ENCODE measurements at regions not wholly inside any gene's neighbourhood (a gene's known extent, or its start where the extent isn't known, plus 50 kb on each side); places are given as distances from the start of the nearest gene placed in this dataset.
A peak's percentile ranks its signal among the peaks of the same experiment; 100 is the strongest.

DNA sequence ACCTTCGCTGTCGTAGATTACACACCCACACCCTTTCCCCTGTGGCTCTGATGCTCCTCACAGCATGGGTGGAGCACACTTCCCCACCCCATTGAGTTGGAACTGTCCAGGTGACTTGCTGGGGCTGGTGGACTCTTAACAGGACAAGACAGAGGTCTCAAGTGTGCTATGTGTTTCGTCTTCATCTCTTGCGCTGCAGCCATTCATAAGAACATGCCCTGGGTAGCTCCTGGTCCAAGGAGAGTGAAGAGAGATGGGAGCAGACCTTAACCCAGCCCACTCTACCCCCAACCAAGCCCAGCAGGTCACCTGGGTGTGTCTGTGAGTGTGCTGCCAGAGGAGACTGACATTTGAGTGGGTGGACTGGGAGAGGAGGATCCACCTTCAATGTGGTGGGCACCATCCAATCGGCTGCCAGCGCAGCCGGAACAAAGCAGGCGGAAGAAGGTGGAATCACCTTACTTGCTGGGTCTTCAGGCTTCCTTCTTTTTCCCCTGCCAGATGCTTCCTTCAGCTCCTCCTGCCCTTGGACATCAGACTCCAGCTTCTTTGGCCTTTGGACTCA lies 112.4 kb downstream of the HTR5A start:
- no peak for DNase-seq

GRCh38 chr7:155183655-155184054 lies 113.5 kb downstream of the HTR5A start:
- DNase-seq = no peak

DNA sequence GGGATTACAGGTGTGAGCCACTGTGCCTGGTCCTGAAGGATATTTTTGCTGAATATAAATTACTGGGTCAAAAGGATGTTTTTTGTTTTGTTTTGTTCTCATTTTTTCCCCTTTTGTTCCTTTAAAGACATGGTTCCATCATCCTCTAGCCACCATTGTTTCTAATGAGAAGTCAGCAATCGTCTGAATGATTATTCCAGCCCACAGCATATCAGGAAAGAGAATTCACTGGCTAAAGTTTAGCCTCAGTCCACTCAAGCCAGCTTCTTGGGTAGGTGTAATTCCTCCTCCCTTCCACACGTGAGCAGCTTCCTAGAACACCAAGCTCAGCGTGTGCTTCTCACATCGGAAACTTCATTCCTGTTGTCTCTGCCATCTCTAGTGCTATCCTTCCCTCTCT lies 112.8 kb upstream of the INSIG1 start:
- no peak for DNase-seq

DNA sequence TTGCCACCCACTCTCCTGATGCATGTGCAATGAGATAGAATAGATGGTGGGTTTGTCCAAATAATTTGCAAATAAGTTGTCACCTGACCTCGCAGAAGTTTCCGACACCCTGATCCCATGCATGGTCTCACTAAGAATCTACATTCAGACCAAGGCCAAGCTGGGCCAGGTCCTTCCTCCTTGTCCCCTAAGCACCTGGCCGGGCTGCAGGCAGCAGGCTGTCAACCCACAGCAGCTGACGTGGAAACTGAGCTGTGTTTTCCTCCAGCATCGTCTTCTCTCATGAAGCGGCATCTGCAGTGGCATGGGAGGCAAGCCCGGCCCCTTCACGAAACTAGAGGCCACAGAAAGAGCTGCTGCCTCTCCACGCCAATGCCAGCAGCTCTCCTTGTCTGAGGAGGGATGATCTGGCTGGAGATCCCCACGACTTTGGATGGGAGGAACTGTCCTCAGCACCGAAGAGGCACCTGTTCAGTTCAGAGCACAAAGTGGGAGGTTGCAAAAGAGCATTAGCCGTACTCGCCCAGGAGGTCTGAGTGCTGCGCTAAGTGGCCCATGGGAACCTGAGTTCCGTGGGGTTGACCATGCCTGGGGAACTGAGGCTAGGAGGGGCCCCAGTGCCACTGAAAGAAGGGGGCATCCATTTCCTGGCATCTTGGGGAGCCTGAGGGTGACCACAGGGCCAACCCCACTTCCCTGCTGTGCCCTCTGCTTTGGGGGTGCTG lies 110.5 kb upstream of the INSIG1 start:
- DNase-seq = no peak

DNA sequence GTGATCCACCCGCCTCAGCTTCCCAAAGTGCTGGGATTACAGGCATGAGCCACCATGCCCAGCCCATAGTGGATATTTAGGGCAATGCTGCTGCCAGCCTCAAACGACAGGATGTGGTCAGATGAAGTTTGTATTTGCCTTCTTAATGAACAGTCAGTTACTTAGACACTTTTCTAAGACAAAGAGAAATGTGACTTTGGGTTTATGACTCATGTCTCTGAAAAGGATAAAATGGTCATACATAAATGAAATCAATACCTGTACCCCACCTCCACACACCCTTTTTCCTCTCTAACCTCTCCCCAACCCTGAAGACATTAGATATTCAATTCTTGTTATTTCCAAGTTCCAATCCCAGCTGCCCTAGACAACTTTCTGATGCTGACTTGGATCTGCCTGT lies 109.3 kb upstream of the INSIG1 start:
- no peak for DNase-seq

DNA sequence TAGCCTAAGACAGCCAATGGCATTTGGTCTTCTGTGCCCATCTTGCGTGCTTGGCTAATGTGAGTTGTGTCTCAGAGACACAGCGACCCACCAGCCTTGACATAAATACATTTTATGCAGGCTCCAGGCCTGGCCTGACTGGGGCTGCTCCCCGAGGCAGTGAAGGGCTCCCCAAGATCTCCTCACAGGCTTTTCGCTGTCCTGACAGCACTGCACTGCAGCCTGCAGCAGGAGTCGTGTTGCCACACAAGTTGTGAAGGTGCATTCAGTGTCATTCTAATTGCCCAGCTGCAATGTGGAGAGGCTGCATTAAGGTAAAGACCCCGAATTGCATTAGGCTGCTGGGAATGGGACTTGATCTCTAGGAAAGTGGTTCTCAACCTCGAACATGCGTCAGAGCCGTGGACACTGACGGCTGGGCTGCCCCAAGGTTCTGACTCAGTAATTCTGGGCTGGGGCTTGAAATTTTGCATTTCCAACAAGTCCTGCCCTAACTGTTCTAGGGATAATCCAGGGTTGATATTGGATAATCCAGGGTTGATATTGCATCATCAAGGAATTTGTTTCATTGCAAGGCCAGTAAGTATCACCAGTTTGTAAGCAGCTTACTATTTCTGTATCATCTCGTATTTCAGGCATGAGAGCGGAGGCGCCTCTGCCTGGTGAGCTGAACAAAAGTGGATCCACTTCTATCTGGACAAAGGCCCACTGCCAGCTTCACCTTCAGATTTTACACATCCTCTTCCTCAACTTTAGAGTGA lies 108.7 kb upstream of the INSIG1 start:
- DNase-seq = no peak

GRCh38 chr7:155189590-155189989 lies 108.1 kb upstream of the INSIG1 start:
- DNase-seq = no peak

GRCh38 chr7:155190688-155191087 lies 107.0 kb upstream of the INSIG1 start:
- peak; percentile 41 for DNase-seq

- no peak for DNase-seq
Observed at GRCh38 chr7:155191137-155191536, 106.5 kb upstream of the INSIG1 start.

DNA sequence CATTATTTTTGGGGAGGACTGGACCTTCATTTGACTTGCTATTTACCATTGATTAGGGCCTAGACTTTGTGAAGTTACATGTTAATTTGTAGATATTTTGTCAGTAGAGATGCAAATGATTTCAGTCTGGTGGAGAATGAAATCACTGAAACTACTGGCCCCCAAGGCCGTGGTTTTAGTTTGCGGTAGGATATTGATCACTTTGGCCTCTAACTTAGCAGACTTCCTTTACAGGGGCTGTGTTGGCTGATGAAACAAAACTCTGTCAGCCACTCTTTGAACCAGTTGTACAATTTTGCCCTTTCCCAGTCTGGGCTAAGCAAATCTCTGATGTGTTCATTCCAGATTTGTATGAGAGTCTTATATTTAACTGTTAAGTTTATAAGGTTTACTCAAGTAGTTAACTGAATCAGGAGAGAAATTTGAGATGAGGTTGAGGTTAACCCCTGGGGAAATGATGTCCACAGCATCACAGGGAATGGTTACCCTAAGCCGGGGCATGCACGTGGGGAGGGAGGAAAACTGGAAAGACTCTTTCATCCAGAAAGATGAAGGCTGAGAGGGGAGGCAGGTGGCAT lies 105.7 kb upstream of the INSIG1 start:
- no peak for DNase-seq

GRCh38 chr7:155192961-155193640 lies 104.6 kb upstream of the INSIG1 start:
- DNase-seq = no peak

- DNase-seq = no peak
Observed at GRCh38 chr7:155193716-155194115, 104.0 kb upstream of the INSIG1 start.

DNA sequence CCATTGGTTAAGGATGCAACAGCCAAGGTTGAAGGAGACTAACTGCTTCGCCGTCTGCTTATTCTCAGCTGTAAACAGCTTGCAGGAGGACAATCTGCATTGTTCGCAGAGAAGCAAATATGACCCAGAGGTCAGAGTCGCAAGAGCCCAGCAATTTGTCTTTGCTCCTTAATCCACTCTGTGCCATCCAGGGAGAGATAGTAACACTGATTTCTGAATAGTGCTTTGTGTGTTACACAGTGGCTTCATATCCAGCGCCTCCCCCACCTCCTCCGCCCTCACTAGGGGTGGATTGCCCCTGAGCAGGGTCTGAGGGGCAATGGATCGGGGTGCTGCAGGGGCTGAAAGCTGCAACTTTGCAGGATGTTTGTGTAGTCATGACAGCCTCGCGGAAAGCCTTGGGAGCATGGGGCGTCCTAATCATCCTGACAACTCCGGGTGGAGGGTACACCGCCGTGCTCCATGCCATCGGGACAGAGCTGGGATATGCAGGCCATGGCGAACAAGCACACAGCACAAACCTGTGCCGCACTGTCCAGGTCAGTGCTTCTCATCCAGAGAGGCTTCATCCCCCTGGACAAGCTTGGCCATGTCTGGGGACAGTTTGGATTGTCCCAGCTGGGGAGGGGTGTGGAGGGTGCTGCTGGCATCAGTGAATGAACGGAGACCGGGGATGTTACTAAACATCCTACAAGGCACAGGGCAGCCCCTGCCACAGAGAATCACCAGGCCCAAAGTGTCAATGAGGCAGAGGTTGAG lies 103.1 kb upstream of the INSIG1 start:
- no peak for DNase-seq

- no peak for DNase-seq
Observed at GRCh38 chr7:155195939-155196523, 101.6 kb upstream of the INSIG1 start.

- DNase-seq = no peak
Observed at GRCh38 chr7:155198196-155198892, 99.3 kb upstream of the INSIG1 start.

DNA sequence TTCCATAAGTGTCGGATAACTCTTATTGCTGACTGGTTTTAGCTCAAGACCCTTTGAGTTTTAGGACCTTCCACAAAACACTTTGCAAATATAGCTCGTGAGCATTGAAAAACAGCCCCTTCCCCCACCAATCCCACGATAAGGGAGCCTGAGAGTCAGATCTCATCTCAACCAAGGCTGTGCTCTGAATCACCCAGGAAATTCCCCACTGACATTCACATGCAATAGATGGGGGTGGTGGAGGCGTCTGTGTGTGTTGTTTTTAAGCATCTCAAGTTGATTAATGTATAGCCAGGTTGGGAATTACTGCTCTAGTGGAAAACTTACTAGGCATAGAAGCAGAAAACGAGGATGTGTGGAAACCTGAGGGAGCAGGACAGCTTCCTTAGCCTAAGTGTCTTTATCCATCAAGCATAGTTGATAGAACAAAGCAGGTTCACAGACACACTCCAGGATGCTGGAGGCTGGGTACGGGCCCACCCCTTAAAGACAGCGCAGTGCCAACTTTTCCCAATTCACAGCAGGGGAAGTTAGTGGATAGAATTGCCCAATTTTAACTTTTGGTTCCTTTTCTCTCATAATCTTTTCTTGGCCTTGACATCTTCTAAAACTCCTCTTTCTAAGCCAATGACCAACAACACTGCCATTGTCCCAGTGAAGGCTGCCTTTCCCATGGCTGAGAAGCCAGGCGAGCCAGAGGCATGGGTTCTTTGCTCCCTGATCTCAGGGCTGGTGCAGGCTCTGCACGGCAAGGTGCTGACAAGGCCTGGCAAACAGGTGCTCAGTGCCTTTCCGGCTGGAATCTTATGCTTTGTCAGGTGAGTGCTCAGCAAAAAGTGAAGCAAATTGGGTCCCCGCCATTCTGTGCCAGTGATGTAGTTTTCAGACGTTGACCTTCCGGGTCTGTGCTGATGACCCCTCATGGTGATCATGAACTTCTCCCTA lies 98.5 kb upstream of the INSIG1 start:
- no peak for DNase-seq

DNA sequence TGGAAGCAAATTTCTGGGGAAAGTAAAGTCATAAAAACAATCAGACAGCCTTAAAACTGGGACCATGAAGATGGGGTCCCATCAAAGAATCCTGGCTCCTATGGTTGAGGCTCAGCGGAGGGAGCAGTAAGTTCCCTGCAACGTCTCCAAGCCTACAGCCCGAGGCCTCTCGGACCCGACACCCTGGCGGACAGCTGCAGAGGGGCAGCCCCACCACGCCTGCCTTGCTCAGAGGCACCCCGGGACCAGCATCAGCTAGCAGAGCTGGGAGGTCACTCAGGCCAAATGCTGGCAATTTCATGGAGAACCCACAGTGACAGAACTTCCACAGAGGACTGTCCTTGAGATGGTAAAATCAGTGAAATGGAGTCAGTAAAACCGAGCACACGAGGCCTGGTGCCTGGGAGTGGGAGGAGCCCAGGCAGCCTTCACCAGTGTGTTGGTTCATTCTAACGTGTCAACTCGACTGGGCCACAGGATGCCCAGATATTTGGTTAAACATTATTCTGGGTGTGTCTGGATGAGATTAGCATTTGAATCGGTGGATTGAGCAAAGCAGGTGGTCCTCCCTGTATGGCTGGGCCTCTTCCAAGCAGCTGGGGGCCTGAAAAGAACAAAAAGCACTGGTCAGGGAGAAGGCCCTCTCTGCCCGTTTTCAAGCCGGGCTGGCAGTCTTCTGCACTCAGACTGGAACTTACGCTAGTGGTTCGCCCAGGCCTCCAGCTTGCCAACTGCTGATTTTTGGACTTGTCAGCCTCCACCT lies 96.2 kb upstream of the INSIG1 start:
- no peak for DNase-seq

GRCh38 chr7:155202106-155202871 lies 95.4 kb upstream of the INSIG1 start:
- DNase-seq = no peak

Measured in effector CD4-positive, alpha-beta T cell (primary cell).